IMR-90 (cell line): ENCODE measurements at regions not wholly inside any gene's neighbourhood (a gene's known extent, or its start where the extent isn't known, plus 50 kb on each side); places are given as distances from the start of the nearest gene placed in this dataset.

Experiments used
- ATAC-seq: fragments of 200-7000 bp; cut with Tn5 transposase; 2 replicates; pipeline ENCODE4 v1.9.1; 2020; ENCODE audit warnings: low read depth, mild to moderate bottlenecking, moderate library complexity
- BruUV-seq: library from RNA; stranded (reverse); fragments of 400-500 nt; replicated peaks from 2 replicates; lab custom pipeline; 2021; lab: Mats Ljungman, UMichigan
- CTCF ChIA-PET: fragments of 300-600 bp; formaldehyde crosslinking; extraction: SDS; loops from one replicate; lab custom pipeline; 2021; ENCODE audit warnings: antibody characterized with exemption; lab: Yijun Ruan, JAX
- POLR2A ChIA-PET: fragments of 300-600 bp; sonication (Branson Sonifier 250); formaldehyde crosslinking; loops from one replicate; lab custom pipeline; 2022; ENCODE audit warnings: antibody characterized with exemption; ENCODE audit not compliant: unreplicated experiment; lab: Charles Lee
- DNase-seq: peaks from one replicate; pipeline ENCODE4 v3.0.0; 2013
- H2AFZ ChIP-seq: replicated peaks from 2 replicates; pipeline ENCODE3; 2013; ENCODE audit warnings: low read length, mild to moderate bottlenecking; ENCODE audit not compliant: poor library complexity
- H2AK5ac ChIP-seq: 2 replicates; pipeline ENCODE4 v1.6.1; 2013; ENCODE audit warnings: low read depth, low read length, inconsistent platforms
- H2AK9ac ChIP-seq: replicated peaks from 2 replicates; pipeline ENCODE3; 2013; ENCODE audit warnings: mild to moderate bottlenecking, low read depth, low read length, moderate library complexity; ENCODE audit not compliant: poor library complexity
- H2BK120ac ChIP-seq: 2 replicates; pipeline ENCODE4 v1.6.1; 2013; ENCODE audit warnings: low read depth, low read length, inconsistent platforms
- H2BK15ac ChIP-seq: 3 replicates; pipeline ENCODE4 v1.6.1; 2013; ENCODE audit warnings: low read depth, low read length, inconsistent platforms
- H2BK20ac ChIP-seq: 2 replicates; pipeline ENCODE4 v1.6.1; 2013; ENCODE audit warnings: low read depth, mild to moderate bottlenecking, inconsistent platforms, low read length, moderate library complexity
- H2BK5ac ChIP-seq: 2 replicates; pipeline ENCODE4 v1.6.1; 2013; ENCODE audit warnings: mild to moderate bottlenecking, low read depth, low read length, inconsistent platforms; ENCODE audit not compliant: poor library complexity, severe bottlenecking
- H3K14ac ChIP-seq: replicated peaks from 2 replicates; pipeline ENCODE4 v1.6.1; 2013; ENCODE audit warnings: low read depth, low read length, inconsistent platforms
- H3K18ac ChIP-seq: 2 replicates; pipeline ENCODE4 v1.6.1; 2013; ENCODE audit warnings: low read depth, low read length, control low read depth
- H3K23ac ChIP-seq: 2 replicates; pipeline ENCODE4 v1.6.1; 2013; ENCODE audit warnings: low read depth, low read length, inconsistent platforms
- H3K27ac ChIP-seq: 2 replicates; pipeline ENCODE4 v1.5.1; 2013; ENCODE audit warnings: mild to moderate bottlenecking, control low read depth, low read length; ENCODE audit not compliant: insufficient read depth
- H3K27me3 ChIP-seq: 2 replicates; pipeline ENCODE4 v1.6.1; 2013; ENCODE audit warnings: low read length; ENCODE audit not compliant: control insufficient read depth, insufficient read depth
- H3K36me3 ChIP-seq: 2 replicates; pipeline ENCODE4 v1.6.1; 2013; ENCODE audit warnings: low read length, mixed read lengths; ENCODE audit not compliant: control insufficient read depth, insufficient read depth
- H3K4ac ChIP-seq: 2 replicates; pipeline ENCODE4 v1.6.1; 2013; ENCODE audit warnings: low read depth, low read length, inconsistent platforms
- H3K4me1 ChIP-seq: 2 replicates; pipeline ENCODE4 v1.6.1; 2013; ENCODE audit warnings: low read length, mixed read lengths; ENCODE audit not compliant: control insufficient read depth, insufficient read depth
- H3K4me2 ChIP-seq: 2 replicates; pipeline ENCODE4 v1.6.1; 2013; ENCODE audit warnings: low read depth, mild to moderate bottlenecking, control low read depth, low read length, moderate library complexity
- H3K4me3 ChIP-seq: 2 replicates; pipeline ENCODE4 v1.5.1; 2013; ENCODE audit warnings: low read depth, mild to moderate bottlenecking, control low read depth, low read length, moderate library complexity; ENCODE audit not compliant: insufficient read depth
- H3K56ac ChIP-seq: 2 replicates; pipeline ENCODE4 v1.6.1; 2013; ENCODE audit warnings: low read length, inconsistent platforms; ENCODE audit not compliant: insufficient read depth; ENCODE audit errors: extremely low read depth
- H3K79me1 ChIP-seq, 2 experiments: 2 replicates each; pipeline ENCODE4 v1.6.1; 2013; ENCODE audit warnings: low read length in 2 of 2, inconsistent platforms in 1 of 2, low read depth in 1 of 2
- H3K9ac ChIP-seq: 2 replicates; pipeline ENCODE4 v1.6.1; 2013; ENCODE audit warnings: low read depth, low read length, control low read depth
- H3K9me1 ChIP-seq: 2 replicates; pipeline ENCODE4 v1.6.1; 2013; ENCODE audit warnings: low read length, inconsistent platforms; ENCODE audit not compliant: insufficient read depth
- H3K9me3 ChIP-seq: 2 replicates; pipeline ENCODE4 v1.6.1; 2013; ENCODE audit warnings: low read length; ENCODE audit not compliant: control insufficient read depth, insufficient read depth
- H4K20me1 ChIP-seq: 2 replicates; pipeline ENCODE4 v1.6.1; 2013; ENCODE audit warnings: low read length, inconsistent platforms; ENCODE audit not compliant: insufficient read depth
- H4K5ac ChIP-seq: 2 replicates; pipeline ENCODE4 v1.6.1; 2013; ENCODE audit warnings: mild to moderate bottlenecking, low read depth, low read length, control low read depth
- H4K8ac ChIP-seq, 2 experiments: 2 replicates each; pipeline ENCODE4 v1.6.1; 2013; ENCODE audit warnings: low read depth in 2 of 2, low read length in 2 of 2, control low read depth in 1 of 2, inconsistent platforms in 1 of 2
- H4K91ac ChIP-seq: 2 replicates; pipeline ENCODE4 v1.6.1; 2013; ENCODE audit warnings: low read depth, low read length, inconsistent platforms; ENCODE audit not compliant: insufficient read depth
- CEBPB ChIP-seq: IDR thresholded peaks from 2 replicates; pipeline ENCODE4 v1.6.1; 2012; ENCODE audit warnings: low read depth, low read length, improper control_type of control experiment
- CTCF ChIP-seq: conservative IDR thresholded peaks from 2 replicates; pipeline ENCODE4 v1.5.1; 2012; ENCODE audit warnings: mild to moderate bottlenecking, low read depth, low read length, improper control_type of control experiment
- FOS ChIP-seq: fragments of 150-350 bp; IDR thresholded peaks from 2 replicates; pipeline ENCODE4 v1.6.1; 2016; ENCODE audit warnings: low read depth, low read length
- MAZ ChIP-seq: IDR thresholded peaks from 2 replicates; pipeline ENCODE4 v1.6.1; 2012; ENCODE audit warnings: low read depth, mild to moderate bottlenecking, low read length, improper control_type of control experiment, moderate library complexity, borderline replicate concordance
- MXI1 ChIP-seq: IDR thresholded peaks from 2 replicates; pipeline ENCODE4 v1.6.1; 2012; ENCODE audit warnings: low read depth, mild to moderate bottlenecking, low read length, moderate library complexity, borderline replicate concordance
- NFE2L2 ChIP-seq: fragments of 150-350 bp; IDR thresholded peaks from 2 replicates; pipeline ENCODE4 v1.6.1; 2016; ENCODE audit warnings: low read depth, mild to moderate bottlenecking, low read length
- POLR2A ChIP-seq: IDR thresholded peaks from 2 replicates; pipeline ENCODE4 v1.6.1; 2012; ENCODE audit warnings: mild to moderate bottlenecking, low read depth, low read length
- RFX5 ChIP-seq: IDR thresholded peaks from 2 replicates; pipeline ENCODE4 v1.8.0; 2012; ENCODE audit warnings: low read depth, mild to moderate bottlenecking, low read length, moderate library complexity
- USF2 ChIP-seq: fragments of 150-350 bp; IDR thresholded peaks from 2 replicates; pipeline ENCODE4 v1.6.1; 2017; ENCODE audit warnings: mild to moderate bottlenecking, antibody characterized with exemption, low read length, low read depth
- WGBS, 2 experiments: methylation state at CpG; one replicate each; pipeline versions ENCODE4 v1.1.5 to v1.1.7; 2013; ENCODE audit warnings: missing lambda C conversion rate in 2 of 2; ENCODE audit not compliant: insufficient read length in 1 of 2; ENCODE audit errors: extremely low coverage in 2 of 2; 5-methylcytosine and 5-hydroxymethylcytosine counted together
- dilution Hi-C: fragments of 300-500 bp; cut with HindIII; formaldehyde crosslinking; loops from one replicate; pipeline ENCODE4 v1.14.3; 2018; ENCODE audit warnings: low sequenced_read_pairs; ENCODE audit not compliant: unreplicated experiment
- in situ Hi-C: fragments of 300-500 bp; cut with MboI; formaldehyde crosslinking; loops from 3 replicates; pipeline ENCODE4 v1.14.3; 2019; ENCODE audit warnings: low sequenced_read_pairs, inconsistent platforms, mixed read lengths
- intact Hi-C: fragments of 100-400 bp; cut with micrococcal nuclease; formaldehyde crosslinking; loops from 2 replicates; pipeline ENCODE4 v1.10.0; 2022
- TF ChIP-seq, protein P1 (sequence below): fragments of 150-350 bp; IDR thresholded peaks from 2 replicates; pipeline ENCODE4 v1.6.1; 2016; ENCODE audit warnings: low read depth, mild to moderate bottlenecking, low read length, moderate library complexity, borderline replicate concordance

GRCh38 chr4:3686753-3687152 is 79.4 kb upstream of the ADRA2C start:
- dilution Hi-C loops (no loop called here), in situ Hi-C loops (no loop called here), intact Hi-C loops (no loop called here)
- POLR2A ChIA-PET, result no interaction called here
- Histone ChIP-seq H4K8ac (no peak overlapping the region), H3K4me3 (no peak overlapping the region), H3K27ac (no peak overlapping the region), H3K56ac (no peak overlapping the region), H3K9ac (no peak overlapping the region), H2BK5ac (no peak overlapping the region), H2BK20ac (no peak overlapping the region), H4K91ac (no peak overlapping the region), H3K4me1 (no peaks in the 10 kb centered on the region), H2AFZ (no peak overlapping the region), H4K20me1 (no peaks in the 10 kb centered on the region), H3K9me1 (no peaks in the 10 kb centered on the region; the same call in 1 of the 2 replicates), H4K5ac (no peak overlapping the region), H2BK15ac (no peak overlapping the region), H2AK9ac (no peak overlapping the region), H3K18ac (no peak overlapping the region), H3K4ac (no peak overlapping the region), H3K27me3 (peaks cover 24% of the 10 kb centered on the region), H3K9me3 (no peaks in the 10 kb centered on the region), H3K4me2 (no peak overlapping the region), H3K79me1 (no peaks in the 10 kb centered on the region), H2AK5ac (no peak overlapping the region), H3K23ac (no peak overlapping the region), H3K14ac (no peak overlapping the region), H3K36me3 (no peaks in the 10 kb centered on the region), H2BK120ac (no peak overlapping the region)
- ATAC-seq (no peak), DNase-seq (no peak)
- CTCF ChIA-PET, result no interaction called here
- TF ChIP-seq USF2 (no peak), MAZ (no peak), CEBPB (no peak), CTCF (no peak), POLR2A (no peak), MXI1 (no peak), RFX5 (no peak), FOS (no peak), NFE2L2 (no peak)
- TF ChIP-seq, protein P1, sequence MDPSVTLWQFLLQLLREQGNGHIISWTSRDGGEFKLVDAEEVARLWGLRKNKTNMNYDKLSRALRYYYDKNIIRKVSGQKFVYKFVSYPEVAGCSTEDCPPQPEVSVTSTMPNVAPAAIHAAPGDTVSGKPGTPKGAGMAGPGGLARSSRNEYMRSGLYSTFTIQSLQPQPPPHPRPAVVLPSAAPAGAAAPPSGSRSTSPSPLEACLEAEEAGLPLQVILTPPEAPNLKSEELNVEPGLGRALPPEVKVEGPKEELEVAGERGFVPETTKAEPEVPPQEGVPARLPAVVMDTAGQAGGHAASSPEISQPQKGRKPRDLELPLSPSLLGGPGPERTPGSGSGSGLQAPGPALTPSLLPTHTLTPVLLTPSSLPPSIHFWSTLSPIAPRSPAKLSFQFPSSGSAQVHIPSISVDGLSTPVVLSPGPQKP, result no peak
- BruUV-seq, result no TSS peak
- 43% methylated on average over 1 of the region's 8 CpGs; no CpG with 5 or more reads in 1 of the 2 experiments for WGBS, 2 experiments
